ENCODE measurements at regions not wholly inside any gene's neighbourhood (a gene's known extent, or its start where the extent isn't known, plus 50 kb on each side); places are given as distances from the start of the nearest gene placed in this dataset.
"Not testable (repeated sequence)": the region's sequence is repeated elsewhere in the genome, so short reads cannot be mapped to it uniquely, and the experiment has no call there.

DNA sequence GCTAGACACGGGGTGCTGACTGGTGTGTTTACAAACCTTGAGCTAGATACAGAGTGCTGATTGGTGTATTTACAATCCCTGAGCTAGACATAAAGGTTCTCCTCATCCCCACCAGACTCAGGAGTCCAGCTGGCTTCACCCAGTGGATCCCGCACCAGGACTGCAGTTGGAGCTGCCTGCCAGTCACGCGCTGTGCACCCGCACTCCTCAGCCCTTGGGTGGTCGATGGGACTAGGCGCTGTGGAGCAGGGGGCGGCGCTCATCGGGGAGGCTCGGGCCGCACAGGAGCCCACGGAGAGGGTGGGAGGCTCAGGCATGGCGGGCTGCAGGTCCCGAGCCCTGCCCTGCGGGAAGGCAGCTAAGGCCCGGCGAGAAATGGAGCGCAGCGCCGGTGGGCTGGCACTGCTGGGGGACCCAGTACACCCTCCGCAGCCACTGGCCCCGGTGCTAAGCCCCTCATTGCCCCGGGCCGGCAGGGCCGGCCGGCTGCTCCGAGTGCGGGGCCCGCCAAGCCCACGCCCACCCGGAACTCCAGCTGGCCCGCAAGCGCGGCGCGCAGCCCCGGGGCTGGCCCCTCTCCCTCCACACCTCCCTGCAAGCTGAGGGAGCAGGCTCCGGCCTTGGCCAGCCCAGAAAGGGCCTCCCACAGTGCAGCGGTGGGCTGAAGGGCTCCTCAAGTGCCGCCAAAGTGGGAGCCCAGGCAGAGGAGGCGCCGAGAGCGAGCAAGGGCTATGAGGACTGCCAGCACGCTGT lies 406.4 kb downstream of the HLX start:
- BruUV-seq (replicated peaks); H3K27ac ChIP-seq (ENCODE audit: insufficient read depth, low read depth, low read length); H3K27me3 ChIP-seq (ENCODE audit: control insufficient read depth in 2 of 2, insufficient read depth in 2 of 2, low read length in 2 of 2); H3K4me1 ChIP-seq (ENCODE audit: control insufficient read depth, extremely low read depth, insufficient read depth, low read length); H3K9me3 ChIP-seq (replicated peaks; ENCODE audit: control insufficient read depth, insufficient read depth, low read length); H3K4me3 ChIP-seq (replicated peaks in 1 of 3; ENCODE audit: insufficient read depth in 1 of 3, low read depth in 1 of 3, low read length in 3 of 3); intact Hi-C loops (cut with micrococcal nuclease); DNase-seq (ENCODE audit: low read depth, low spot score); H4K20me1 ChIP-seq (replicated peaks; ENCODE audit: control insufficient read depth, extremely low read depth, insufficient read depth, low read length); POLR2A ChIA-PET; H3K9ac ChIP-seq (replicated peaks; ENCODE audit: extremely low read depth, insufficient read depth, low read length); H3K36me3 ChIP-seq (ENCODE audit: control insufficient read depth in 2 of 2, extremely low read depth in 1 of 2, insufficient read depth in 2 of 2, low read length in 2 of 2); FAIRE-seq; H2AFZ ChIP-seq (ENCODE audit: low read depth, low read length); H3K4me2 ChIP-seq (ENCODE audit: insufficient read depth, low read length); H3K9me1 ChIP-seq (replicated peaks; ENCODE audit: control insufficient read depth, extremely low read depth, insufficient read depth, low read length); dilution Hi-C loops (cut with MboI; ENCODE audit: extremely low pct_ligation_motif_present, low sequenced_read_pairs); H3K79me2 ChIP-seq (ENCODE audit: control insufficient read depth, insufficient read depth, low read length): not testable (repeated sequence)
- CTCF ChIA-PET: interaction anchor here (1.0 to 2.3 kb wide), 2 partner anchors 22 to 82 kb away, joined by 3 to 16 read pairs; no protein-coding TSS in a partner anchor

DNA sequence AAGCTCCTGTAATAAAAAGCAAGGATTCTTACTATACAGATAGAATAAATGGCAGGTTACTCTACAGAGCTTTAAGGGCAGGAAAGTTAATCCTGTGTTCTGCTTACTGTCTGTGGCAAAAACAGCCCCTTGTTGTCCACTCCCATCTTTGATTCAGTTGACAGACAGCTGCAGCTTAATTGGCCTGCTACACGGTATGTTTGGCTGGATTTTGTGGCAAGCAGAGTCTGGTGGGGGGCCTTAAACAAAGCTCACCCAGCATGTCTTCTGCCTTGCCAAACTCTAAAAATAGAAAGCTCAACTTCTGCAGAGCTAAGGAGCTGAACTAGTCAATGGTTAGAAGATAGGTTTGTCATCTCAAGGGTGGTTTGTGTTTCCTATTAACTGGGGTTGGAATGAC lies 407.2 kb downstream of the HLX start:
- dilution Hi-C loops (cut with MboI; ENCODE audit: extremely low pct_ligation_motif_present, low sequenced_read_pairs): no loop called here
- H3K4me2 ChIP-seq (ENCODE audit: insufficient read depth, low read length): no peak overlapping the region

More for the DNA sequence above, 407.2 kb downstream of the HLX start:
- no peak for TF ChIP-seq FOS (IDR thresholded peaks at IDR 0.05; ENCODE audit: borderline replicate concordance, insufficient read depth, low read length)
- TF ChIP-seq, protein P1, sequence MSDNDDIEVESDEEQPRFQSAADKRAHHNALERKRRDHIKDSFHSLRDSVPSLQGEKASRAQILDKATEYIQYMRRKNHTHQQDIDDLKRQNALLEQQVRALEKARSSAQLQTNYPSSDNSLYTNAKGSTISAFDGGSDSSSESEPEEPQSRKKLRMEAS (IDR thresholded peaks at IDR 0.05; ENCODE audit: insufficient read depth, insufficient read length): no peak
- TF ChIP-seq POLR2A (IDR thresholded peaks at IDR 0.05; ENCODE audit: low read depth, low read length): no peak
- no peak for TF ChIP-seq MYC (IDR thresholded peaks at IDR 0.05; ENCODE audit: low read depth, low read length)
- no peak for TF ChIP-seq EZH2 (IDR thresholded peaks at IDR 0.05; ENCODE audit: borderline replicate concordance, low read depth, low read length, severe bottlenecking)
- TF ChIP-seq POLR2AphosphoS5 (IDR thresholded peaks at IDR 0.05; ENCODE audit: insufficient read depth, low read depth, low read length): no peak
- no peak for TF ChIP-seq GATA2 (IDR thresholded peaks at IDR 0.05; ENCODE audit: insufficient read depth, insufficient read length, low read depth, low read length)
- TF ChIP-seq JUN (IDR thresholded peaks at IDR 0.05; ENCODE audit: borderline replicate concordance, insufficient read depth, insufficient read length, low read depth): no peak
- intact Hi-C loops (cut with micrococcal nuclease): no loop called here
- no TSS peak for BruUV-seq (replicated peaks)
- Histone ChIP-seq H3K79me2 (ENCODE audit: control insufficient read depth, insufficient read depth, low read length) (no peaks in the 10 kb centered on the region), H3K9me3 (replicated peaks; ENCODE audit: control insufficient read depth, insufficient read depth, low read length) (no peaks in the 10 kb centered on the region), H3K9ac (replicated peaks; ENCODE audit: extremely low read depth, insufficient read depth, low read length) (no peak overlapping the region), H2AFZ (ENCODE audit: low read depth, low read length) (no peak overlapping the region), H3K36me3 (ENCODE audit: control insufficient read depth in 2 of 2, extremely low read depth in 1 of 2, insufficient read depth in 2 of 2, low read length in 2 of 2) (no peaks in the 10 kb centered on the region), H3K4me1 (ENCODE audit: control insufficient read depth, extremely low read depth, insufficient read depth, low read length) (no peaks in the 10 kb centered on the region), H3K27me3 (ENCODE audit: control insufficient read depth in 2 of 2, insufficient read depth in 2 of 2, low read length in 2 of 2) (peaks cover 0 to 1% of the 10 kb centered on the region in 2 experiments), H3K4me3 (replicated peaks in 1 of 3; ENCODE audit: insufficient read depth in 1 of 3, low read depth in 1 of 3, low read length in 3 of 3) (no peak overlapping the region), H4K20me1 (replicated peaks; ENCODE audit: control insufficient read depth, extremely low read depth, insufficient read depth, low read length) (no peaks in the 10 kb centered on the region), H3K9me1 (replicated peaks; ENCODE audit: control insufficient read depth, extremely low read depth, insufficient read depth, low read length) (no peaks in the 10 kb centered on the region), H3K27ac (ENCODE audit: insufficient read depth, low read depth, low read length) (no peak overlapping the region)
- FAIRE-seq (no peak), DNase-seq (ENCODE audit: low read depth, low spot score) (no peak)
- ChIA-PET CTCF (interaction anchor here (0.5 to 0.6 kb wide), 2 partner anchors 23 to 148 kb away, joined by 3 to 4 read pairs; no protein-coding TSS in a partner anchor), POLR2A (no interaction called here)
